SU-DHL-6 (cell line): ENCODE measurements at regions not wholly inside any gene's neighbourhood (a gene's known extent, or its start where the extent isn't known, plus 50 kb on each side); places are given as distances from the start of the nearest gene placed in this dataset.
"Not testable (repeated sequence)": the region's sequence is repeated elsewhere in the genome, so short reads cannot be mapped to it uniquely, and the experiment has no call there.

Experiments
- H2AFZ ChIP-seq: fragments of 200-600 bp; sonication (generic); 2 replicates; pipeline ENCODE4 v1.6.1; 2014; ENCODE audit warnings: low read depth, mild to moderate bottlenecking, moderate library complexity, mixed read lengths, antibody characterized with exemption, low read length; ENCODE audit not compliant: severe bottlenecking
- H3F3A ChIP-seq: fragments of 200-600 bp; shearing (Covaris generic); 2 replicates; pipeline ENCODE4 v1.6.0; 2016; ENCODE audit warnings: antibody characterized with exemption, mild to moderate bottlenecking; ENCODE audit not compliant: insufficient read depth
- H3K27ac ChIP-seq: fragments of 200-600 bp; sonication (generic); 2 replicates; pipeline ENCODE4 v1.5.1; 2016; ENCODE audit warnings: low read depth, mild to moderate bottlenecking, low read length, moderate library complexity, mixed read lengths
- H3K27me3 ChIP-seq: fragments of 200-600 bp; sonication (generic), shearing (Covaris generic); 2 replicates; pipeline ENCODE4 v1.6.0; 2014; ENCODE audit warnings: mild to moderate bottlenecking, low read length
- H3K36me3 ChIP-seq: fragments of 200-600 bp; sonication (generic); 2 replicates; pipeline ENCODE4 v1.6.1; 2014; ENCODE audit warnings: mild to moderate bottlenecking, low read length, mixed read lengths
- H3K4me2 ChIP-seq: fragments of 300-600, 200-600 bp; shearing (Covaris generic), sonication (generic); 2 replicates; pipeline ENCODE4 v1.6.0; 2014; ENCODE audit warnings: low read length, low read depth, mild to moderate bottlenecking; ENCODE audit not compliant: poor library complexity, severe bottlenecking
- H3K4me3 ChIP-seq: fragments of 200-600 bp; sonication (generic); 2 replicates; pipeline ENCODE4 v1.5.1; 2014; ENCODE audit warnings: antibody characterized with exemption, low read length, mild to moderate bottlenecking, mixed read lengths; ENCODE audit not compliant: insufficient read depth, poor library complexity, severe bottlenecking
- H3K79me2 ChIP-seq: fragments of 200-600 bp; sonication (generic); 2 replicates; pipeline ENCODE4 v1.6.1; 2014; ENCODE audit warnings: mild to moderate bottlenecking, low read length, moderate library complexity; ENCODE audit not compliant: insufficient read depth
- H3K9ac ChIP-seq: fragments of 200-600 bp; sonication (generic); 2 replicates; pipeline ENCODE4 v1.7.0; 2014; ENCODE audit warnings: mild to moderate bottlenecking, low read length
- H3K9me2 ChIP-seq: fragments of 200-600 bp; sonication (generic); replicated peaks from 2 replicates; pipeline ENCODE4 v1.6.1; 2014; ENCODE audit warnings: low read length; ENCODE audit not compliant: insufficient read depth
- H3K9me3 ChIP-seq: fragments of 200-600 bp; sonication (generic); 2 replicates; pipeline ENCODE4 v1.6.1; 2014; ENCODE audit warnings: low read length, mixed read lengths; ENCODE audit not compliant: insufficient read depth
- H4K20me1 ChIP-seq: fragments of 200-600 bp; sonication (generic); 2 replicates; pipeline ENCODE4 v1.6.1; 2014; ENCODE audit warnings: low read depth, mild to moderate bottlenecking, antibody characterized with exemption, low read length, moderate library complexity, mixed read lengths
- CTCF ChIP-seq: fragments of 200-600 bp; sonication (generic); IDR thresholded peaks from one replicate; pipeline ENCODE4 v1.5.1; 2017; ENCODE audit warnings: antibody characterized with exemption, mild to moderate bottlenecking, low read length, moderate library complexity; ENCODE audit not compliant: insufficient read depth, poor library complexity, severe bottlenecking
- EZH2phosphoT487 ChIP-seq: fragments of 200-600 bp; sonication (generic), shearing (Covaris generic); conservative IDR thresholded peaks from 2 replicates; pipeline ENCODE4 v1.6.1; 2018; ENCODE audit warnings: mild to moderate bottlenecking, antibody characterized with exemption, low read length, moderate library complexity, mixed read lengths

GRCh38 chr7:67636348-67637022, 639.9 kb downstream of the TYW1 start:
- no peak for TF ChIP-seq EZH2phosphoT487
- TF ChIP-seq CTCF: no peak
- Histone ChIP-seq H3K27me3 (no peaks in the 10 kb centered on the region), H3K9ac (no peak overlapping the region), H3K4me3 (no peak overlapping the region), H3K9me2 (no peaks in the 10 kb centered on the region), H2AFZ (no peak overlapping the region), H3K36me3 (no peaks in the 10 kb centered on the region), H3F3A (no peaks in the 10 kb centered on the region), H3K27ac (no peak overlapping the region), H3K4me2 (no peak overlapping the region), H3K79me2 (no peaks in the 10 kb centered on the region), H3K9me3 (no peaks in the 10 kb centered on the region), H4K20me1 (no peaks in the 10 kb centered on the region)

GRCh38 chr7:67637023-67637358, 640.4 kb downstream of the TYW1 start:
- no peaks in the 10 kb centered on the region for H3F3A ChIP-seq
- no peak overlapping the region for H3K9ac ChIP-seq
- no peaks in the 10 kb centered on the region for H3K9me3 ChIP-seq
- H3K79me2 ChIP-seq: no peaks in the 10 kb centered on the region
- TF ChIP-seq EZH2phosphoT487 (no peak), CTCF (no peak)
- no peaks in the 10 kb centered on the region for H3K27me3 ChIP-seq
- H3K9me2 ChIP-seq: no peaks in the 10 kb centered on the region
- no peaks in the 10 kb centered on the region for H3K36me3 ChIP-seq
- H4K20me1 ChIP-seq: no peaks in the 10 kb centered on the region
- H3K4me3 ChIP-seq: no peak overlapping the region
- H3K27ac ChIP-seq: no peak overlapping the region
- H2AFZ ChIP-seq: no peak overlapping the region
- no peak overlapping the region for H3K4me2 ChIP-seq

- H3K27me3 ChIP-seq, H4K20me1 ChIP-seq, H3K9me2 ChIP-seq, H2AFZ ChIP-seq, H3K4me2 ChIP-seq, H3K27ac ChIP-seq, H3F3A ChIP-seq, H3K79me2 ChIP-seq, H3K36me3 ChIP-seq, H3K9me3 ChIP-seq, H3K9ac ChIP-seq, H3K4me3 ChIP-seq: not testable (repeated sequence)
These were observed 645.9 kb downstream of the TYW1 start for GRCh38 chr7:67642542-67642941.

GRCh38 chr7:67644151-67644550, 647.5 kb downstream of the TYW1 start:
- no peaks in the 10 kb centered on the region for H3K27me3 ChIP-seq
- H3K4me2 ChIP-seq: no peak overlapping the region
- H3K9me3 ChIP-seq: no peaks in the 10 kb centered on the region
- no peak overlapping the region for H3K27ac ChIP-seq
- H3F3A ChIP-seq: no peaks in the 10 kb centered on the region
- TF ChIP-seq EZH2phosphoT487 (no peak), CTCF (no peak)
- H4K20me1 ChIP-seq: no peaks in the 10 kb centered on the region
- no peaks in the 10 kb centered on the region for H3K79me2 ChIP-seq
- H2AFZ ChIP-seq: no peak overlapping the region
- H3K36me3 ChIP-seq: no peaks in the 10 kb centered on the region
- H3K9me2 ChIP-seq: no peaks in the 10 kb centered on the region
- no peak overlapping the region for H3K9ac ChIP-seq
- H3K4me3 ChIP-seq: no peak overlapping the region
